Activated B cell treated with CpG ODN at 0.5 μM for 24 hours (primary cell): ENCODE measurements at regions not wholly inside any gene's neighbourhood (a gene's known extent, or its start where the extent isn't known, plus 50 kb on each side); places are given as distances from the start of the nearest gene placed in this dataset.

Experiments used
- ATAC-seq: fragments of 200-7000 bp; cut with Tn5 transposase; one replicate; pipeline ENCODE4 v1.10.0; 2021; ENCODE audit warnings: low read depth, mild to moderate bottlenecking, moderate library complexity
- CTCF ChIA-PET: fragments of 350-600 bp; sonication (Branson Sonifier 250); formaldehyde crosslinking; loops from one replicate; lab custom pipeline; 2021; ENCODE audit warnings: antibody characterized with exemption; lab: Charles Lee
- POLR2A ChIA-PET: fragments of 350-600 bp; sonication (Branson Sonifier 250); formaldehyde crosslinking; loops from one replicate; lab custom pipeline; 2021; ENCODE audit warnings: antibody characterized with exemption; lab: Charles Lee
- DNase-seq: peaks from one replicate; pipeline ENCODE4 v3.0.0; 2022
- H3K27ac Mint-ChIP-seq: one replicate; pipeline ENCODE4 v1.8.0; 2020; ENCODE audit warnings: mixed read lengths
- H3K27me3 Mint-ChIP-seq: one replicate; pipeline ENCODE4 v1.8.0; 2021; ENCODE audit warnings: mixed read lengths
- H3K36me3 Mint-ChIP-seq: one replicate; pipeline ENCODE4 v1.8.0; 2021; ENCODE audit warnings: low read depth, mixed read lengths
- H3K4me1 Mint-ChIP-seq: one replicate; pipeline ENCODE4 v1.8.0; 2021; ENCODE audit warnings: mixed read lengths
- H3K4me3 Mint-ChIP-seq: one replicate; pipeline ENCODE4 v1.8.0; 2020; ENCODE audit warnings: mild to moderate bottlenecking, mixed read lengths
- H3K9me3 Mint-ChIP-seq: one replicate; pipeline ENCODE4 v1.8.0; 2020; ENCODE audit warnings: mixed read lengths
- intact Hi-C: fragments of 100-400 bp; cut with micrococcal nuclease; formaldehyde crosslinking; loops from one replicate; pipeline ENCODE4 v1.15.1; 2024
- TF ChIP-seq, protein P1 (sequence below): fragments of 200-600 bp; IDR thresholded peaks from one replicate; pipeline ENCODE4 v1.8.0; 2022; ENCODE audit warnings: antibody characterized with exemption, mild to moderate bottlenecking

DNA sequence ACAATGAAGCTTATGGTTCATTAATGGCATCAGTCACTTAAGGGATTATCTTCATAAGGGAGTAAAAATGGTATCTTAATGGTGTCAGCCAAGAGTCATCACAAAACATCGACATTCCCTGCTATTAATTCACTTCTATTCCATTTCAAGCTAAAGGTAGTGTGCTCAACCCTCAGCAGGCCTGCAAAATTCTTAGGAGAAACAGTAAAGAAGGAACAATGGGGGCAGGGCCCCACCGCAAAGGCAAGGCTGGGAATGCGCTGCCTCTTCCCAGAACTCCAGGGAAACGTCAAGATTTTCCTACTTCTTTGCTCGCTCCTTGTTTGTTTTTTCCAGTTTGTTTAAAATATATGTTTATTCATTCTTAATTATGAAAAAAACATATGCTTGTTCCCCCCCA is 187.3 kb upstream of the TSC22D2 start:
- DNase-seq (no peak), ATAC-seq (no peak)
- intact Hi-C loops = loop anchor here (1.0 kb wide), 3 partner anchors 253 to 455 kb away; no protein-coding TSS in a partner anchor
- Mint-ChIP-seq H3K36me3 (no peaks in the 10 kb centered on the region), H3K27ac (no peak overlapping the region), H3K9me3 (peaks cover 5% of the 10 kb centered on the region), H3K27me3 (peaks cover 51% of the 10 kb centered on the region), H3K4me3 (no peak overlapping the region), H3K4me1 (peaks cover 6% of the 10 kb centered on the region)
- ChIA-PET CTCF (interaction anchor here (0.6 to 2.5 kb wide), 7 partner anchors 9 to 455 kb away, joined by 3 to 24 read pairs (median 7); no protein-coding TSS in a partner anchor), POLR2A (no interaction called here)
- TF ChIP-seq, protein P1, sequence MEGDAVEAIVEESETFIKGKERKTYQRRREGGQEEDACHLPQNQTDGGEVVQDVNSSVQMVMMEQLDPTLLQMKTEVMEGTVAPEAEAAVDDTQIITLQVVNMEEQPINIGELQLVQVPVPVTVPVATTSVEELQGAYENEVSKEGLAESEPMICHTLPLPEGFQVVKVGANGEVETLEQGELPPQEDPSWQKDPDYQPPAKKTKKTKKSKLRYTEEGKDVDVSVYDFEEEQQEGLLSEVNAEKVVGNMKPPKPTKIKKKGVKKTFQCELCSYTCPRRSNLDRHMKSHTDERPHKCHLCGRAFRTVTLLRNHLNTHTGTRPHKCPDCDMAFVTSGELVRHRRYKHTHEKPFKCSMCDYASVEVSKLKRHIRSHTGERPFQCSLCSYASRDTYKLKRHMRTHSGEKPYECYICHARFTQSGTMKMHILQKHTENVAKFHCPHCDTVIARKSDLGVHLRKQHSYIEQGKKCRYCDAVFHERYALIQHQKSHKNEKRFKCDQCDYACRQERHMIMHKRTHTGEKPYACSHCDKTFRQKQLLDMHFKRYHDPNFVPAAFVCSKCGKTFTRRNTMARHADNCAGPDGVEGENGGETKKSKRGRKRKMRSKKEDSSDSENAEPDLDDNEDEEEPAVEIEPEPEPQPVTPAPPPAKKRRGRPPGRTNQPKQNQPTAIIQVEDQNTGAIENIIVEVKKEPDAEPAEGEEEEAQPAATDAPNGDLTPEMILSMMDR = no peak

DNA sequence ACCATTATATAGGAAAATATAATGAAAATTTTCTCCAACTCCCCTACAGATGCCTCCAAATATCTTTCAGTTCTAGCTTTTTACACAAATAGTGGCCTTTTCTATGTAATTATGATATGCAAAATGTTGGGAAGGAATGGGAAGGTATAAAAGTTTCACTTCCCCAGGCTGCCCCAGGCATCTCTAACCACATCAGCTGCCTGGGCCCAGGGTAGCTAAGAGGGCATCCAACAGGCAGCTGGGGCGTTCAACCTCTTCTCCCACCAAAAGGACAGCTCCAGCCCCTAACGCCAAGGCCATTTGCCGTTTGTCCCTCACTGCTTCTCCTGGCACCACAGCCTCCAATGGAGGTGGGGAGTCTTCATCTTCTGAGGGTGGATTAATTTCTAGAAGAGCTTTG is 188.1 kb upstream of the TSC22D2 start:
- no peaks in the 10 kb centered on the region for H3K36me3 Mint-ChIP-seq
- ChIA-PET CTCF (interaction anchor here (0.6 to 2.5 kb wide), 9 partner anchors 8 to 454 kb away, joined by 3 to 24 read pairs (median 7); no protein-coding TSS in a partner anchor), POLR2A (no interaction called here)
- TF ChIP-seq, protein P1 = no peak
- peaks cover 51% of the 10 kb centered on the region for H3K27me3 Mint-ChIP-seq
- intact Hi-C loops = no loop called here
- no peak overlapping the region for H3K4me3 Mint-ChIP-seq
- H3K4me1 Mint-ChIP-seq = peaks cover 6% of the 10 kb centered on the region
- ATAC-seq = no peak
- no peak for DNase-seq
- H3K9me3 Mint-ChIP-seq = peaks cover 5% of the 10 kb centered on the region
- H3K27ac Mint-ChIP-seq = no peak overlapping the region

DNA sequence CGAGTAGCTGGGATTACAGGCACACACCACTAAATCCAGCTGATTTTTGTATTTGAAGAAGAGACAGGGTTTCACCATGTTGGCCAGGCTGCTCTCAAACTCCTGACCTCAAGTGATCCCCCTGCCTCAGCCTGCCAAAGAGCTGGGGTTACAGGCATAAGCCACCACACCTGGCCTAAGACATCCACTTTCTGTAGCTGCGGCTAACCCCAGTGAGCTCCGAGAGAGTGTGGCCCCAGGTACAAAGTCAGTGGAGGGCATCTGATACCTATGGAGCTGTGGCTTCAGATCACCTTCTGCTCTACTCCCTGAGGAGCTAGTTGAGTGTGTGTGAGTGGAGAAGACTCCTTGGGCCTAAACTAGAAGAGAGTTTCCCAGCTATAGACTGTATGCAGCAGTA is 189.3 kb upstream of the TSC22D2 start:
- DNase-seq (no peak), ATAC-seq (no peak)
- ChIA-PET CTCF (interaction anchor here (1.7 to 2.5 kb wide), 4 partner anchors 12 to 453 kb away, joined by 3 to 24 read pairs (median 8); no protein-coding TSS in a partner anchor), POLR2A (no interaction called here)
- H3K36me3 Mint-ChIP-seq = no peaks in the 10 kb centered on the region
- H3K9me3 Mint-ChIP-seq = peaks cover 5% of the 10 kb centered on the region
- intact Hi-C loops = no loop called here
- TF ChIP-seq, protein P1 = no peak
- no peak overlapping the region for H3K27ac Mint-ChIP-seq
- peaks cover 6% of the 10 kb centered on the region for H3K4me1 Mint-ChIP-seq
- H3K4me3 Mint-ChIP-seq = no peak overlapping the region
- H3K27me3 Mint-ChIP-seq = peaks cover 44% of the 10 kb centered on the region

DNA sequence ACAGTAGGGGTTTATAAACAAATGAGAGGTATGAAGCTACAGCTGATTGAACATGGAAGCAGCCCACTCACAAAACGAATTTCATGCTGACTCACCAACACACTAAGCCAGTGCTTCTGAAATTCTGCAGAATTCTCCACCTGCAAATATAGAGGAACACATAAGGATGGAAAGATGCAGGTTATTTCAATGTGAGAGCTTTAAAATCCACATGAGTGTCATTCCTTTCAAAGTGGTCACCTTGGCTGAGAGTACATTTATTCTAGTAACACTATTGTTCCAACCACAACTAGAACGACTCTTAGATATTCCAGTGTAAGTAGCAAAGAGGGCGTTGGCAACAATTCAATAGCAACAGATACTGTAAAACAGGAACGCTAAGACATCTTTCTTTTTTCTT is 189.9 kb upstream of the TSC22D2 start:
- DNase-seq = no peak
- ChIA-PET CTCF (interaction anchor here (1.7 kb wide), 2 partner anchors 277 to 453 kb away, joined by 3 to 7 read pairs; no protein-coding TSS in a partner anchor), POLR2A (no interaction called here)
- H3K9me3 Mint-ChIP-seq = peaks cover 5% of the 10 kb centered on the region
- intact Hi-C loops = no loop called here
- no peak for ATAC-seq
- peaks cover 6% of the 10 kb centered on the region for H3K4me1 Mint-ChIP-seq
- no peak overlapping the region for H3K4me3 Mint-ChIP-seq
- TF ChIP-seq, protein P1 = no peak
- no peak overlapping the region for H3K27ac Mint-ChIP-seq
- no peaks in the 10 kb centered on the region for H3K36me3 Mint-ChIP-seq
- H3K27me3 Mint-ChIP-seq = peaks cover 39% of the 10 kb centered on the region

DNA sequence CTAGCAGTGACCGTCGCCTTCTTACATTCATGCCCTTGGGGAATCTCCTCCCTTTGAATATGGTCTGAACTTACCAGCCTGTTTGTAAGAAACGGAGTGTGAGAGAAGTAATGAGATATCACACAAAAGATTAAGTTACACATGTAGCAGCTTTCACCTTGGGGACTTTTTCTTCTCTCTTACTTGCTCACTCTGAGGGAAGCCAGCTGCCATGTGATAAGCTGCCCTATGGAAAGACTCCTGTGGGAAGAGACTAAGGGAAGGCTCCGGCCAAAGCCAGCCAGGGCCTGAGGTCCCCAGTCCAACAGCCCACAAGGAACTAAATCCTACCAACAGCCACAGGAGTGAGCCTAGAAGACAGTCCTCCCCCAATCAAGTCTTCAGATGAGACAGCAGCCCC is 190.4 kb upstream of the TSC22D2 start:
- POLR2A ChIA-PET = no interaction called here
- DNase-seq = no peak
- TF ChIP-seq, protein P1 = no peak
- peaks cover 39% of the 10 kb centered on the region for H3K27me3 Mint-ChIP-seq
- no peak overlapping the region for H3K4me3 Mint-ChIP-seq
- H3K36me3 Mint-ChIP-seq = no peaks in the 10 kb centered on the region
- CTCF ChIA-PET = interaction anchor here (1.7 kb wide), 1 partner anchor 278 kb away, joined by 7 read pairs; no protein-coding TSS in a partner anchor
- no peak overlapping the region for H3K27ac Mint-ChIP-seq
- ATAC-seq = no peak
- H3K4me1 Mint-ChIP-seq = peaks cover 6% of the 10 kb centered on the region
- H3K9me3 Mint-ChIP-seq = peaks cover 5% of the 10 kb centered on the region
- intact Hi-C loops = no loop called here
